AG10803 (cell line): ENCODE measurements at regions not wholly inside any gene's neighbourhood (a gene's known extent, or its start where the extent isn't known, plus 50 kb on each side); places are given as distances from the start of the nearest gene placed in this dataset.
A peak's percentile ranks its signal among the peaks of the same experiment; 100 is the strongest.

Experiments
- DNase-seq: peaks from one replicate; pipeline ENCODE4 v3.0.0; 2010; ENCODE audit warnings: low read depth
- H3K4me3 ChIP-seq: 2 replicates; pipeline ENCODE4 v1.5.1; 2011; ENCODE audit warnings: mild to moderate bottlenecking, low read length, control low read depth
- TF ChIP-seq, protein P1 (sequence below): conservative IDR thresholded peaks from 2 replicates; pipeline ENCODE4 v1.5.1; 2011; ENCODE audit warnings: mild to moderate bottlenecking, low read length, control low read depth, inconsistent platforms

DNA sequence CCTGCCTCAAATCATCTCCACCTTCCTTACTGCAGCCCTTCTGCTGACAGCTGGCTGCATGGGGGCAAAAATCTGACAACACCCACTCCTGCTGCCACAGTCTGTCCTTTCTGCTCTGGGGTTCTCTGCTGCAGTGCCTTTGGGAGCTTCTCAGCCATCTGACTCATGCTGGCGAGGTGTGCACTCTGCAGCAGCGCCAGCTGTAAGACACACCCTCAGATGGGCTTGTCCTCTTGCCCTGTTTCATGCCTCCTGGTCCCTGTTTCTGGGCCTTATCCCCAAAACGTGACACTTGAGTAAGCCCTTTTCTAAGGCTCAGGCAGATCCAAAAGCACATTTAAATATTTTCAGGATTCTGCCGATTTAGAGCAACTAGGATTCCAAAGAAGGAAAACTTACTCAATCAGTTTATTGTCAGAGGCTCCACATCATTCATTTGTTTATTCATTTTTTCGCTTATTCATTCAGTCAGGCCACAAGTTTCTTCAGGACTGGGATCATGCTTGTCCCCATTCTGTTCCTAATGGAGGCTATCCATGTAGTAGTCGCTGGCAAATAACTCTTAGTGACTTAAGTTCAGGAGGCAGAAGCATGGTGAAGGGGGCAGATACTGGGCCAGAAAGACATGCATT, 60.2 kb downstream of the SMIM38 start:
- peak; percentile 48 for DNase-seq
- no peak overlapping the region for H3K4me3 ChIP-seq
- TF ChIP-seq, protein P1, sequence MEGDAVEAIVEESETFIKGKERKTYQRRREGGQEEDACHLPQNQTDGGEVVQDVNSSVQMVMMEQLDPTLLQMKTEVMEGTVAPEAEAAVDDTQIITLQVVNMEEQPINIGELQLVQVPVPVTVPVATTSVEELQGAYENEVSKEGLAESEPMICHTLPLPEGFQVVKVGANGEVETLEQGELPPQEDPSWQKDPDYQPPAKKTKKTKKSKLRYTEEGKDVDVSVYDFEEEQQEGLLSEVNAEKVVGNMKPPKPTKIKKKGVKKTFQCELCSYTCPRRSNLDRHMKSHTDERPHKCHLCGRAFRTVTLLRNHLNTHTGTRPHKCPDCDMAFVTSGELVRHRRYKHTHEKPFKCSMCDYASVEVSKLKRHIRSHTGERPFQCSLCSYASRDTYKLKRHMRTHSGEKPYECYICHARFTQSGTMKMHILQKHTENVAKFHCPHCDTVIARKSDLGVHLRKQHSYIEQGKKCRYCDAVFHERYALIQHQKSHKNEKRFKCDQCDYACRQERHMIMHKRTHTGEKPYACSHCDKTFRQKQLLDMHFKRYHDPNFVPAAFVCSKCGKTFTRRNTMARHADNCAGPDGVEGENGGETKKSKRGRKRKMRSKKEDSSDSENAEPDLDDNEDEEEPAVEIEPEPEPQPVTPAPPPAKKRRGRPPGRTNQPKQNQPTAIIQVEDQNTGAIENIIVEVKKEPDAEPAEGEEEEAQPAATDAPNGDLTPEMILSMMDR = no peak

GRCh38 chr11:69216647-69217051, 60.9 kb downstream of the SMIM38 start:
- TF ChIP-seq, protein P1 = no peak
- no peak for DNase-seq
- no peak overlapping the region for H3K4me3 ChIP-seq

DNA sequence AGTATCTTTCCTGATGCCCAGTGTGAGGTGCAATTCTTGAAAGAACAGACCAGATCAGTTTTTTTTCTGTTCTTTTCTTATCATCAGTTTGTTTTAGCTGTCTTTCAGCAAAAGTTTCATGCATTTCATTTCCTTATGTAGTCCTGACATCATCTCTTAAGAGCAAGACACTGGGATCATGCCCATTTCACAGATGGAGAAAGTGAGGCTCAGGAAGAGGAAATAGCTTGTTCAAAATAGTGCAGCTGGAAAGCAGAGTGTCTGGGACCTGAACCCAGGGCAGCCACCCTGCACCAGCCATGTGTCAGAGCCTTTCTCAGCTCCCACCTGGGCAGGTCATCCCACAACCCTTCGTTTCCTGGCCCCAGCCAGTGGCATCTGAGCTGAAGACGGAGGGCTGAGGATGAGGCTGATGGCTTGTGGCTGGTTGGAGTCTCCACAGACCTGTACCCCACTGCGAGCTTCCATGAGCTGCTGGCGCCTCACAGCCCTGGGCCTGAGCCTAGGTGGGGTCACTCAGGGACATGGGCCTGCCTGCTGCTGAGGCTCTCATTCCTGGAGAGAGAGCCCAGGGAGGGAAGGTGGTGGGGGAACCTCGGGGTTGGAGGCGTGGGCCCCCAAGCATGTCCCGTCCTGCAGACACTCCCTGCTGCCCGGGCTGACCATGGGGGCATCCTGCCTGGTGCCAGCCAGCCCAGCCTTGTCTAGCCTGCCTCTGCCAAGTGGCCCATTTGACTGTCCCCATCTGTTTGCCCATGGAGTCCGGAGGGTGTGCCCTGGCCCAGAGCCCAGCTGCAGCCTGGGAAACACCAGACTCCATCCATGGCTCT, 61.8 kb downstream of the SMIM38 start:
- H3K4me3 ChIP-seq = no peak overlapping the region
- DNase-seq = no peak
- TF ChIP-seq, protein P1 = no peak

- no peak for DNase-seq
- no peak overlapping the region for H3K4me3 ChIP-seq
- TF ChIP-seq, protein P1 = no peak
Observed at GRCh38 chr11:69218271-69218682, 62.5 kb downstream of the SMIM38 start.

- no peak for DNase-seq
- TF ChIP-seq, protein P1 = no peak
- H3K4me3 ChIP-seq = no peak overlapping the region
Observed at GRCh38 chr11:69218946-69219720, 63.4 kb downstream of the SMIM38 start.

GRCh38 chr11:69219991-69220390, 64.3 kb downstream of the SMIM38 start:
- DNase-seq = no peak
- TF ChIP-seq, protein P1 = no peak
- no peak overlapping the region for H3K4me3 ChIP-seq
